ENCODE measurements at regions not wholly inside any gene's neighbourhood (a gene's known extent, or its start where the extent isn't known, plus 50 kb on each side); places are given as distances from the start of the nearest gene placed in this dataset.

GRCh38 chr18:24561369-24561965 lies 101.0 kb downstream of the HRH4 start:
- intact Hi-C loops (cut with micrococcal nuclease) = no loop called here

GRCh38 chr18:24567199-24567598 lies 106.8 kb downstream of the HRH4 start:
- intact Hi-C loops (cut with micrococcal nuclease) = no loop called here

DNA sequence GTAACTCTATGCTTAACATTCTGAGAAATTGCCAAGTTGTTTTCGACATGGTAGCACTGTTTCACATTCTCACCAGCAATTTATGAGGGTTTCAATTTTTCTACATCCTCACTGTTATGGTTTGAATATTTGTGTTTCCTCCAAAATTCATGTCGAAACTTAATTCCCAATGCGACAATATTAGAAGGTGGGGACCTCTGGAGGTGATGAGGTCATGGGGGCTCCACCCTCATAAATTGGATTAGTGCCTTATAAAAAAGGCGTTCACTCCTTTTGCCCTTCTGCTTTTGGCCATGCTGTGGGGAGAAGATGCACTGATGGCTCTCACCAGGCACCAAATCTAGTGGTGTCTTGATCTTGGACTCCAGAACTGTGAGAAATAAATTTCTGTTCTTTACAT lies 110.3 kb downstream of the HRH4 start:
- intact Hi-C loops (cut with micrococcal nuclease) = no loop called here

DNA sequence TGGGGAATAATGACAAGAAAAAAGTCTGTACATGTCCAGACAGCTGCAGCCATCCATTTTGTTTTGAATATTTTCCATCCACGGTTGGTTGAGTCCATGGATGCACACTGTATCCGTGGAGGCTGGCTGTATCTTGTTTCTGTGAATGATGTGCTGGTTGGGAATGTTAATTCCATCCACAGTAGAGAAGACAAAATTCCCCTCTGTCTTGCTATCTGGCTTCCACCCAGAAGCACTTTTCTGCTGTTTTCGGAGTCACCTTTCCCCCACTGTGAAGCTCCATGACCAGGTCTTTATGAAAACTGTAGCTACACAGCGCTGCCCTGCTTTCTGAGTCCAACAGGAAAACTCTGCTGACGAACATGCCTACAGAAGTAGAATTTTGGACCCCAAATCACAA lies 122.3 kb downstream of the HRH4 start:
- intact Hi-C loops (cut with micrococcal nuclease) = no loop called here

DNA sequence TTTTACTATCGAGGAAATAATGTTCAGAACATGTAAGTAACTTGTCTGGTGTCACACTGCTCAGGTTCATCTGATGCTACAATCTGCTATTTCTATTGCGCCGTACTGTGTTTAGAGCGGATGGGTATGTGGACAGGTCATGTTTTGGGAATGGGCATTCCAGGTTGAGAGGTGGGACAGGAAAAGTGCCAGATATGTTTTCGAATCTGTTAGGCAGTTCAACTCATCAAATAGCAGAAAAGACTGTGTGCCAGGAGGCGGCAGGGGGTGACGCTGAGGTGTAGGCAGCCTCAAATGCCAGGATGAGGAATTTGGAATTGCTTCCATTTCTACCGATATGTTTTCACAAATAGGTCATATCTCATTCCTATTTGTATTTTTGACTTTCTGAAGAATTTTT lies 123.8 kb downstream of the HRH4 start:
- intact Hi-C loops (cut with micrococcal nuclease) = no loop called here

GRCh38 chr18:24584813-24585212 lies 124.4 kb downstream of the HRH4 start:
- intact Hi-C loops (cut with micrococcal nuclease) = no loop called here

DNA sequence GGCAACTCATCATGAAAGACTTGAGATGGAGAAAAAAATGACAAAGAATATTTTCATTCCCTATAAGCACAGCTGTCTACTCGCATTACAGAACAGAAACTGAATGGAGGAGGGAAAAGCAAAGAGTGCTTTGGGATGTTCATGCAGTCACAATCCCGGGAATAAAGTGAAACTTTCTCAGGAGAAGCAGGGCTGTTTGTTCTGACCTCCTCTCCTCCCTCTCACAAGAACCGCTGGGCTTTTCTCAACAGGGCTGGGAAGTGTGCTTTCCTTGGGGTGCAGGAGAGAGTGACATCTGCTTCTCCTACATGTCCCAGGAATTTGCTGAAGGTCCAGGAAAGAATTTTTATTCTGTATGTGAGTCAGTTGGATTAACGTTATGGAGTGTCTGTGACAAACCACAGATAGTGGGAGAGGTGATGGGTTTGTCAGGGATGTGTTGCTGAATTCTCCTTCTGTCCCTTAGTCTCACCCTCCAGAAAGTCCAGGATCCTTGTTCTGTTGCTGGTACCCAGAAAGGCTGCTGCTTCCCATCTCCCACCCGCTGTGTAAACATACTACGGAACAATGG lies 125.6 kb downstream of the HRH4 start:
- intact Hi-C loops (cut with micrococcal nuclease) = no loop called here

DNA sequence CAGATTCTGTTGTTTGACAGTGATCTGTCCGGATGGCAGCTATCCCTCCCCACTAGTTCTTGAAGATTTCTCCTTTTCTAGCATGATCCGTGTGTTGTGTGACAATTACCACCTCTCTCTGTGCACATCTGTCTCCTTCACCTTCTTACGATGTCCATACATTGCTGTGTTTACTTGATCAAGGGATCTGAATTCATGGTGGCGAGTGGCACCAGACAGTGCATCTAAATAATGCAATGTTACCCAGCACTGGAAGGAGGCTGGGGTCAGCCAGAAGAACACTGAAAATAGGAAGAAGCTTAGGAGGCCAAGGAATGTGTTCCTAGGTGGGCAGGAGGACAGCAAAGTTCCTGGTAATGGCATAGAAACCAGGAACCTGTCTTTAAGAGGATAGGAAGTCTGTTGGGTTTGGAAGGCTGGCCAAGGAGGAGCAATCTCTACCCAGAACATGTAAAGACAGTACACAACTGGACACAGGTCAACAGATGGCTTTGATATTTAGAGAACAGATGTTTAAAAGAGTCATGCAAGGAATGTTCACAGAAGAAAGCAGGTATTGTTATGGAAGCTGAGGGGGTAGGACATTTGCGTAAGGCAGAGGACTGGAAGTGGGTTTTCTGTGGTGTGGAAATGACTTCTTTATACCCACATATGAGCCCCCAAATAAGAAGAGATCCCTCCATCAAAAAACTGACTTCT lies 126.4 kb downstream of the HRH4 start:
- intact Hi-C loops (cut with micrococcal nuclease) = no loop called here

DNA sequence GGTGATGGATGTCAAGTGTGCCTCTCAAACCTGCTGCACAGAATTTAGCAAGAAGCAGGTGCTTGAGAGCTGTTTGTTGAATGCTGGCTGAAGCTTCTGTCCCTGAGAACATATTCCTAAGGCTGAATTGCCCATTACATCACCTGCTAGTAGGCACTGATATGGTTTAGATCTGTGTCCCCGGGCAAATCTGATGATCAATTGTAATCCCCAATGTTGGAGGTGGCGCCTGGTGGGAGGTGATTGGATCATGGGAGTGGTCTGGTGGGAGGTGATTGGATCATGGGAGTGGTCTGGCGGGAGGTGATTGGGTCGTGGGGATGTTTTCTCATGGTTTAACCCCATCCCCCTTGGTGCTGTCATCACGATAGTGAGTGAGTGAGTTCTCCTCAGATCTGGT lies 128.0 kb downstream of the HRH4 start:
- intact Hi-C loops (cut with micrococcal nuclease) = no loop called here

DNA sequence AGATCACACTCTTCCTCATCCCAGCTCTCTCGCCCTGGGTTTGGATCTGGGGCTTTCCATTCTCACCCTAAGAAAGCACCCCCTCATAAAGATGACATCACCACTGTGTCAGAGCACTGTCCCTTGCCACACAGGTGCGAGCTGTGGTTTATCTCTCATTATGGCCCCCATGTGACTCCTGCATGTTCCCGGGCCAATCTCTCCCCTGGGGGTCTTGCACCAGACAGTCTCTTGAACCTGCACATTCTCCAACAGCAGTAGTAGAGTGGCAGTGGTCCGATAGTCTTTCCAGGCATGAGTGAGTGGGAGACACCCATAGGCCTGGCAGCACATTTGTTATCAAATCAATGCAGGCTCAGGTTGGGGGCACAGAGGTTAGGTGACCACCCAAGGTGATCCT lies 130.5 kb downstream of the HRH4 start:
- intact Hi-C loops (cut with micrococcal nuclease) = no loop called here

DNA sequence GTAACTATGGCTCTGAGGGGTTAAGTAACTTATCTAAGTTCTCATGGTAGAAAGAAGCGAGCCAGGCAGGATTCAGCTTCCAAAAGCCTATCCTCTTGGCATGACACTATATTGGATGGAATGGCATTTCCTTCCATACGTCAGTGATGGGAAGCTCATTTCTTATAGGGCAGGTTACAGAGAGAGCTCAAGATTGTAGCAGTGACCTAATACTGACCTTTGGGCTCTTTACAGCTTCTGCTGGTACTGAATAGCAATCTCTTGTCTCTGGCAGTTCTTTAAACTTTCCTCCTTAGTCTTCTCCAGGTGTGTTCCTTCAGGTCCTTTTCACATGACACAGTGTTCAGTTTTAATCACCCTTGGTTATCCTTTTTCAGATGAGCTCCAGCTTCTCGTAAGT lies 133.0 kb downstream of the HRH4 start:
- intact Hi-C loops (cut with micrococcal nuclease) = no loop called here

DNA sequence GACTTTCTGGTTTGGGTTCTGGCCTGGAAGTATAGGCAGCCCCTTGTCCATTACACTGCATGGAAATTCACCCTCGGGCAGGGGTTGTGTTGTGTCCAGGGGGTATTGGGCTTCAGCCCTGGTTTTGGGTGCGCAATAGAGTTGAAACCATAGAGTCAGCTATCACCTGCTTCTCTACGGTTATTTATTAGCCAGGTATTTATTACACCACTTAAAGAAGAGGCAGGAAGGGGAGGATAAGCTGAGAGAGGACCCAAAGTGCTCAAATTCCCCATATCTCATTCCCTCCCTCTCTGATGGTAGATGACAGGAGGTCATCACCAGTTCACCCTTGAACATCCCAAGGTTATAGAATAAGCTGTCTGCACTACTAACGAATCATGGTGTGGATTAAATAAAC lies 133.4 kb downstream of the HRH4 start:
- intact Hi-C loops (cut with micrococcal nuclease) = no loop called here

DNA sequence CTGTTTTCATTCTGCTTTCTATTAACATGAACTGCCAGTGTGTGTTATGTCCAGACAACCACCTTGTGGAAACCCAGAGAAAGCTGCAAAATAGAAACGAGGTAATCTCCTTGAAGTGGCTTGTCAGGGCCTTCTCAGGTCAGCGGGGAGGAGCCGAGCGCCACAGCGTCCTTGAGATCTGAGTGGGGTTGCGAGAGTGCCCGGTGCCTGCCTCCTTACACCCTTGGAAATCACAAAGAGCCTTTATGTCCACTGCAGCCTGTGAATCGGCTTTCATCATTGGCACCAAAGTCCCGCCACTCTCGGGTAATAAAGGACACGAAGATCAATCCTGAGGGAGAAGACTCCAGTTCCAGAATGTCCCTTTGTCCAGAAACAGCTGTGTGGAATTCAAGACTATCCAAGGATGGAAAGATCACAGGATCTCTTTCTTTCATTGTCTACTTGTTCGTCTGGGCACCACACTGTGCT lies 135.2 kb downstream of the HRH4 start:
- intact Hi-C loops (cut with micrococcal nuclease) = no loop called here

DNA sequence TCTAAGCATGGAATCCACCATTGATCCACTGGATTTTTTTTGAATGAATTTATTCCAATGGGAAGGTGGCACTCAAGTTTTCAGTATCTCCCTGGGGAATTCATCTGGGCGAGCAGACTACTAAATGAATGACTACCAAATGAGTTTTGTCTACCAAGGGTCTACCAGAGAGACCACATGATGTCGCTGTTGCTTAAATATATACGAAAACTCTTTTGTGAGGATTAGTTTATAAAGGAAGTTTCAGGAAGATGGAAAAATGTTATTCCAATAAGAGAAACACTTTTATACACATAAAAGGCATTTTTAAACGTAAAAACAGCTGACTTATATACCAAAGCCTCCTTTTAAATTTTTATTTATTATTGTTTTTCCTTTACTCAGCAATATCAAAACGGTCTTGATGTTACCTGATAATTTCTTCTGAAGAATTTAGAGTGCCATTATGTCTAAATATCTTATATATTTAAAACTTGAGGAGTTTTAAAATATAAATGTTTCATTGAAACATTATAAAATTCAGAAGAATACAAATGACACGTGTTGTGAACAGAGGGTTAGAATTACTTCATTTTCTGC lies 139.7 kb downstream of the HRH4 start:
- intact Hi-C loops (cut with micrococcal nuclease) = loop anchor here (1.0 kb wide), 1 partner anchor 126 kb away; no protein-coding TSS in a partner anchor

- intact Hi-C loops (cut with micrococcal nuclease) = no loop called here
Measured at GRCh38 chr18:24601585-24601984, 141.1 kb downstream of the HRH4 start.

- intact Hi-C loops (cut with micrococcal nuclease) = no loop called here
Measured at GRCh38 chr18:24602201-24602600, 141.8 kb downstream of the HRH4 start.

- intact Hi-C loops (cut with micrococcal nuclease) = no loop called here
Measured at GRCh38 chr18:24603151-24603550, 142.7 kb downstream of the HRH4 start.

DNA sequence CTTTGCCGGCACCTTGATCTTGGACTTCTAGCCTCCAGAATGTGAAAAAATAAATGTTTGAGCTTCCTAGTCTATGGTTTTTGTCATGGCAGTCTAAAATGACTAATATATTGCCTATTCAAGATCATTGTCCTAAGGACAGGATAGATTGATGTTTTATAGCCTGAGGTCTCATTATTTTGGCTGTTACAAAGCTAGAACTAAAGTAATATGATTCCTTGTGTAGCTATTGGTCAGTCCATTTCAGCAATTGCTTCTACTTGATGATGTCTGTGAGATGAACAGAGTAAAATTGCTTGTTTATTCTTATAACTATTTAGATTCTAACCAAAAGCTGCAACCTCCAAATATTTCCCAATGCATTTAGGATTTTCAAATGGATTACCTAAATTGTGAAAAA lies 145.0 kb downstream of the HRH4 start:
- intact Hi-C loops (cut with micrococcal nuclease) = no loop called here

- intact Hi-C loops (cut with micrococcal nuclease) = no loop called here
Measured at GRCh38 chr18:24609254-24609653, 148.8 kb downstream of the HRH4 start.

DNA sequence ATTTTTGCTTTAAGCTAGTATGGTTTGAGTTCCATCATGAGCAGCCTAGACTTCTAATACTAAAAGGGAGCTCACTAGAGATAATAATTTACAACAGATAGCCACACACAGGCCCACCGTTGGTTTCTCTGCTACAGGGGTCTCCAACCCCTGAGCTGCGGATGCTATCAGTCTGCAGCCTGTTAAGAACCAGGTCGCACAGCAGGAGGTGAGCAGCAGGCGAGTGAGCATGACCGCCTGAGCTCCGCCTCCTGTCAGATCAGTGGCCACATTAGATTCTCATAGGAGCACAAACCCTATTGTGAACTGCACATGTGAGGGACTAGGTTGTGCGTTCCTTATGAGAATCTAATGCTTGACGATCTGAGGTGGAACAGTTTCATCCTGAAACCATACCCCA lies 150.6 kb downstream of the HRH4 start:
- intact Hi-C loops (cut with micrococcal nuclease) = no loop called here

- intact Hi-C loops (cut with micrococcal nuclease) = no loop called here
Measured at GRCh38 chr18:24613896-24614640, 153.6 kb downstream of the HRH4 start.

DNA sequence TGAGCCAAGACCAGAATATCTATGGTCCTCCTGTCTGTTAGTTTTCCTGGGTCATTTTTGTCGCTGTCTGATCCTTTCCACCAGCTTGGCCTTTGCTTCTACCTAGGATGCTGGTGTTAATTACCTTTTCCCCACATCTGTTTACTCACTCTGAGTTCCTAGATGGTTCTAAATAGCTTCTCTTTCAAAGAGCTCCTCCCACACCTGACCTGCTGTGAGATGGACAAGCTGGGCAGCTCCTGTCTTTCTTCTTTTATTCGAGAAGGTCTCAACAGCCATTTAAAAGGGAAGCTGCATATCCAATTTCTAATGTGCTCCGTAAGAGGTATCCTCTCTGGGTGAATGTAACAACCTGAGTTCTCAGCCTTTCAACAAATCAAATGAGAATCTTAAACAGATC lies 156.2 kb downstream of the HRH4 start:
- intact Hi-C loops (cut with micrococcal nuclease) = no loop called here
